NB4 (cell line): ENCODE measurements at regions not wholly inside any gene's neighbourhood (a gene's known extent, or its start where the extent isn't known, plus 50 kb on each side); places are given as distances from the start of the nearest gene placed in this dataset.

Source experiments
- CTCF ChIP-seq: IDR thresholded peaks from one replicate; pipeline ENCODE4 v1.5.1; 2012; ENCODE audit warnings: low read depth, low read length
- MYC ChIP-seq: IDR thresholded peaks from 2 replicates; pipeline ENCODE4 v1.6.1; 2011; ENCODE audit warnings: low read depth, low read length
- POLR2A ChIP-seq: IDR thresholded peaks from 2 replicates; pipeline ENCODE4 v1.6.1; 2011; ENCODE audit warnings: mild to moderate bottlenecking; ENCODE audit not compliant: insufficient read length; ENCODE audit errors: extremely low read depth
- TF ChIP-seq, protein P1 (sequence below): IDR thresholded peaks from 2 replicates; pipeline ENCODE4 v1.6.1; 2011; ENCODE audit warnings: low read depth, low read length

DNA sequence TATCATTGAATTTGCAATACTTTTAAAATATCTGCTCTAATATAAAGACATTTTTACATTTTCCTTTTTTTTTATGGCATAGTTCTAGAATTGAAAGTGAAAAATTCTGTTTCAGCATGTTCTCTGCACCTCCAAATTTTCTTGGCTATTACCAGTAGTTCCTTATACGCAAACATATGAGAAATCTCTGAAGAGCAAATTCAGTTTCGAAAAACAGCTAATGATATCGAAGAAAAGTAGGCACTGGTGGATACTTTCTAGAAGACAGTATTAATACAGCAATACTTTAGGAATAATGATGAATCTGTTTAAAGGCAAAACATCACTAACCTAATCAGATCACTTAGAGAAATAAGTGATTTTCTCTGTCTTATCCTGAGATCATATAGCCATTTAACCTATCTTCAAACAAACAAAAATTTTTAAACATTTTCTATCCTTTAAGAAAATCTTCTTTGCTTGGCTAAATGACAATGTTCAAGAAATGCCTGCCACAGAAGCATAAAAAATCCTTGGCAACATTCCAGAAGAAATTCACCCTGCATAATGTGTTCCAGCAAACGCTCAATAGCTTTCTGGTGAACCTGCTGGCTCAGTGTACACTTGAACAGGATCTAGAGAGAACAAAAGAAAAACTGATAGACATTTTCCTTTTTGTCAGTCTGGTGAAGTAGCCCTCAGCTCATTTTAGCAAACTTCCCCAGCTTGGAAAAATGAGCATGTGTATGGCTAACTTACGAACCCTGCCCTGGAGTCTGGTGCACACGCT, 51.2 kb upstream of the KLF3 start:
- TF ChIP-seq, protein P1, sequence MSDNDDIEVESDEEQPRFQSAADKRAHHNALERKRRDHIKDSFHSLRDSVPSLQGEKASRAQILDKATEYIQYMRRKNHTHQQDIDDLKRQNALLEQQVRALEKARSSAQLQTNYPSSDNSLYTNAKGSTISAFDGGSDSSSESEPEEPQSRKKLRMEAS = no peak
- TF ChIP-seq POLR2A = no peak
- TF ChIP-seq CTCF = no peak
- TF ChIP-seq MYC = no peak
